ENCODE measurements at regions not wholly inside any gene's neighbourhood (a gene's known extent, or its start where the extent isn't known, plus 50 kb on each side); places are given as distances from the start of the nearest gene placed in this dataset.
A peak's percentile ranks its signal among the peaks of the same experiment; 100 is the strongest.

GRCh38 chr1:39087435-39087834 is 61.3 kb downstream of the NDUFS5 start:
- H2AFZ ChIP-seq (ENCODE audit: low read length): no peak overlapping the region
- H3K9ac ChIP-seq (ENCODE audit: low read length): no peak overlapping the region
- no peaks in the 10 kb centered on the region for H3K9me2 ChIP-seq (replicated peaks; ENCODE audit: insufficient read depth, low read length)
- H3K9me3 ChIP-seq (replicated peaks; ENCODE audit: insufficient read depth, low read length): no peaks in the 10 kb centered on the region
- no peaks in the 10 kb centered on the region for H4K20me1 ChIP-seq (ENCODE audit: insufficient read depth, low read length)
- H3F3A ChIP-seq (ENCODE audit: insufficient read depth, low read length): no peaks in the 10 kb centered on the region
- TF ChIP-seq CTCF (IDR thresholded peaks at IDR 0.05; ENCODE audit: low read length): no peak
- no peak for TF ChIP-seq EZH2 (optimal IDR thresholded peaks at IDR 0.05; ENCODE audit: low read depth, low read length)
- no peak for TF ChIP-seq EZH2phosphoT487 (IDR thresholded peaks at IDR 0.05; ENCODE audit: low read length)
- no peak overlapping the region for H3K4me2 ChIP-seq (ENCODE audit: low read depth, low read length)
- H3K36me3 ChIP-seq (replicated peaks; ENCODE audit: insufficient read depth, low read length): no peaks in the 10 kb centered on the region
- H3K4me1 ChIP-seq (ENCODE audit: low read length): peaks cover 3% of the 10 kb centered on the region; the same call in 1 of the 2 replicates
- no peak overlapping the region for H3K27ac ChIP-seq (ENCODE audit: low read length)
- no peak overlapping the region for H3K4me3 ChIP-seq (ENCODE audit: low read length)
- H3K27me3 ChIP-seq (replicated peaks; ENCODE audit: insufficient read depth, low read length): peaks cover 16% of the 10 kb centered on the region; the same call in 1 of the 2 replicates
- no peaks in the 10 kb centered on the region for H3K79me2 ChIP-seq (ENCODE audit: low read length)
- DNase-seq: peak; percentile 27

- Histone ChIP-seq H3K9me2 (replicated peaks; ENCODE audit: insufficient read depth, low read length) (no peaks in the 10 kb centered on the region), H3K9me3 (replicated peaks; ENCODE audit: insufficient read depth, low read length) (no peaks in the 10 kb centered on the region), H3K4me2 (ENCODE audit: low read depth, low read length) (no peak overlapping the region), H3F3A (ENCODE audit: insufficient read depth, low read length) (no peaks in the 10 kb centered on the region), H3K27me3 (replicated peaks; ENCODE audit: insufficient read depth, low read length) (peaks cover 4% of the 10 kb centered on the region; the same call in 1 of the 2 replicates), H4K20me1 (ENCODE audit: insufficient read depth, low read length) (no peaks in the 10 kb centered on the region), H3K4me1 (ENCODE audit: low read length) (peaks cover 3% of the 10 kb centered on the region; the same call in 1 of the 2 replicates), H2AFZ (ENCODE audit: low read length) (no peak overlapping the region), H3K27ac (ENCODE audit: low read length) (no peak overlapping the region), H3K4me3 (ENCODE audit: low read length) (no peak overlapping the region), H3K36me3 (replicated peaks; ENCODE audit: insufficient read depth, low read length) (no peaks in the 10 kb centered on the region), H3K79me2 (ENCODE audit: low read length) (no peaks in the 10 kb centered on the region), H3K9ac (ENCODE audit: low read length) (no peak overlapping the region)
- TF ChIP-seq EZH2 (optimal IDR thresholded peaks at IDR 0.05; ENCODE audit: low read depth, low read length) (no peak), CTCF (IDR thresholded peaks at IDR 0.05; ENCODE audit: low read length) (no peak), EZH2phosphoT487 (IDR thresholded peaks at IDR 0.05; ENCODE audit: low read length) (no peak)
- no peak for DNase-seq
These were observed 62.5 kb downstream of the NDUFS5 start for GRCh38 chr1:39088658-39089057.

GRCh38 chr1:39089931-39090521 is 63.9 kb downstream of the NDUFS5 start:
- no peak for DNase-seq
- Histone ChIP-seq H3K4me2 (ENCODE audit: low read depth, low read length) (no peak overlapping the region), H4K20me1 (ENCODE audit: insufficient read depth, low read length) (no peaks in the 10 kb centered on the region)

More at GRCh38 chr1:39089931-39090521, 63.9 kb downstream of the NDUFS5 start:
- TF ChIP-seq EZH2 (optimal IDR thresholded peaks at IDR 0.05; ENCODE audit: low read depth, low read length) (no peak), CTCF (IDR thresholded peaks at IDR 0.05; ENCODE audit: low read length) (no peak), EZH2phosphoT487 (IDR thresholded peaks at IDR 0.05; ENCODE audit: low read length) (no peak)
- no peak overlapping the region for H3K27ac ChIP-seq (ENCODE audit: low read length)
- H3K4me3 ChIP-seq (ENCODE audit: low read length): no peak overlapping the region
- peaks cover 3% of the 10 kb centered on the region; the same call in 1 of the 2 replicates for H3K4me1 ChIP-seq (ENCODE audit: low read length)
- no peaks in the 10 kb centered on the region for H3K36me3 ChIP-seq (replicated peaks; ENCODE audit: insufficient read depth, low read length)
- H3F3A ChIP-seq (ENCODE audit: insufficient read depth, low read length): no peaks in the 10 kb centered on the region
- no peak overlapping the region for H3K9ac ChIP-seq (ENCODE audit: low read length)
- H2AFZ ChIP-seq (ENCODE audit: low read length): no peak overlapping the region
- no peaks in the 10 kb centered on the region for H3K9me3 ChIP-seq (replicated peaks; ENCODE audit: insufficient read depth, low read length)
- H3K27me3 ChIP-seq (replicated peaks; ENCODE audit: insufficient read depth, low read length): no peaks in the 10 kb centered on the region
- H3K79me2 ChIP-seq (ENCODE audit: low read length): no peaks in the 10 kb centered on the region
- H3K9me2 ChIP-seq (replicated peaks; ENCODE audit: insufficient read depth, low read length): no peaks in the 10 kb centered on the region

Data from MM.1S (cell line).